SK-N-SH treated with all-trans-retinoic acid at 6 μM for 48 hours (cell line): ENCODE measurements at regions not wholly inside any gene's neighbourhood (a gene's known extent, or its start where the extent isn't known, plus 50 kb on each side); places are given as distances from the start of the nearest gene placed in this dataset.

ENCODE experiments used
- GLIS3 ChIP-seq: fragments of 250-450 bp; sonication (Bioruptor Pico); IDR thresholded peaks from 2 replicates; pipeline ENCODE4 v1.5.0; 2020; ENCODE audit warnings: mild to moderate bottlenecking, moderate library complexity
- RARB ChIP-seq: fragments of 250-450 bp; sonication (Bioruptor Pico); IDR thresholded peaks from 2 replicates; pipeline ENCODE4 v1.8.0; 2021; ENCODE audit warnings: mild to moderate bottlenecking, moderate library complexity
- ZFP3 ChIP-seq: fragments of 250-450 bp; sonication (Bioruptor Pico); IDR thresholded peaks from 2 replicates; pipeline ENCODE4 v1.5.0; 2020; ENCODE audit warnings: mild to moderate bottlenecking, moderate library complexity
- TF ChIP-seq, protein P1 (sequence below): fragments of 250-450 bp; sonication (Bioruptor Pico); IDR thresholded peaks from 2 replicates; pipeline ENCODE4 v1.8.0; 2020; ENCODE audit warnings: mild to moderate bottlenecking, moderate library complexity, borderline replicate concordance
- TF ChIP-seq, protein P2 (sequence below): fragments of 250-450 bp; sonication (Bioruptor Pico); IDR thresholded peaks from 2 replicates; pipeline ENCODE4 v1.5.1; 2021; ENCODE audit warnings: mild to moderate bottlenecking, moderate library complexity
- TF ChIP-seq, protein P3 (sequence below): fragments of 250-450 bp; sonication (Bioruptor Pico); IDR thresholded peaks from 2 replicates; pipeline ENCODE4 v1.8.0; 2021; ENCODE audit warnings: low read depth, mild to moderate bottlenecking, moderate library complexity, borderline replicate concordance

DNA sequence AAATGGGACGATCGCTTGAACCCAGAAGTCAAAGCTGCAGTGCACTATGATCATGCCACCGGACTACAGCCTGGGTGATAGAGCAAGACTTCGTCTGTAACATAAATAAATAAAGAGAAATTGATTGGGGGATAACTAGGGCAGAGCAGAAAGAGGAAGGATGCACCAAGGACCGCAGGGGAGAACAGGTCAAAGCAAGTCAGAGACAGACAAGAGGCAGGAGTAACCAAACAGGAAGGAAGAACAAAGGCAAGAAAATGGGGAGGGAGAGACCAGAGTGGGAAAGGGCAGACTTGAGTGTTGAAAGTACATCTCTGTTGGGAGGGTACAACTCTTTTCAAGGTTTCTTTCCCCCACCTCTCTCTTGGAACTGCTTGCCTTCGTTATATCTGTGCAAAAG lies 50.8 kb upstream of the ELK3 start:
- TF ChIP-seq ZFP3 (CRISPR knock-in tag) (no peak), RARB (CRISPR knock-in tag) (no peak), GLIS3 (CRISPR knock-in tag) (no peak)
- TF ChIP-seq, protein P1, sequence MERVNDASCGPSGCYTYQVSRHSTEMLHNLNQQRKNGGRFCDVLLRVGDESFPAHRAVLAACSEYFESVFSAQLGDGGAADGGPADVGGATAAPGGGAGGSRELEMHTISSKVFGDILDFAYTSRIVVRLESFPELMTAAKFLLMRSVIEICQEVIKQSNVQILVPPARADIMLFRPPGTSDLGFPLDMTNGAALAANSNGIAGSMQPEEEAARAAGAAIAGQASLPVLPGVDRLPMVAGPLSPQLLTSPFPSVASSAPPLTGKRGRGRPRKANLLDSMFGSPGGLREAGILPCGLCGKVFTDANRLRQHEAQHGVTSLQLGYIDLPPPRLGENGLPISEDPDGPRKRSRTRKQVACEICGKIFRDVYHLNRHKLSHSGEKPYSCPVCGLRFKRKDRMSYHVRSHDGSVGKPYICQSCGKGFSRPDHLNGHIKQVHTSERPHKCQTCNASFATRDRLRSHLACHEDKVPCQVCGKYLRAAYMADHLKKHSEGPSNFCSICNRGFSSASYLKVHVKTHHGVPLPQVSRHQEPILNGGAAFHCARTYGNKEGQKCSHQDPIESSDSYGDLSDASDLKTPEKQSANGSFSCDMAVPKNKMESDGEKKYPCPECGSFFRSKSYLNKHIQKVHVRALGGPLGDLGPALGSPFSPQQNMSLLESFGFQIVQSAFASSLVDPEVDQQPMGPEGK (CRISPR knock-in tag), result no peak
- TF ChIP-seq, protein P2, sequence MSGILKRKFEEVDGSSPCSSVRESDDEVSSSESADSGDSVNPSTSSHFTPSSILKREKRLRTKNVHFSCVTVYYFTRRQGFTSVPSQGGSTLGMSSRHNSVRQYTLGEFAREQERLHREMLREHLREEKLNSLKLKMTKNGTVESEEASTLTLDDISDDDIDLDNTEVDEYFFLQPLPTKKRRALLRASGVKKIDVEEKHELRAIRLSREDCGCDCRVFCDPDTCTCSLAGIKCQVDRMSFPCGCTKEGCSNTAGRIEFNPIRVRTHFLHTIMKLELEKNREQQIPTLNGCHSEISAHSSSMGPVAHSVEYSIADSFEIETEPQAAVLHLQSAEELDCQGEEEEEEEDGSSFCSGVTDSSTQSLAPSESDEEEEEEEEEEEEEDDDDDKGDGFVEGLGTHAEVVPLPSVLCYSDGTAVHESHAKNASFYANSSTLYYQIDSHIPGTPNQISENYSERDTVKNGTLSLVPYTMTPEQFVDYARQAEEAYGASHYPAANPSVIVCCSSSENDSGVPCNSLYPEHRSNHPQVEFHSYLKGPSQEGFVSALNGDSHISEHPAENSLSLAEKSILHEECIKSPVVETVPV (CRISPR knock-in tag), result no peak
- TF ChIP-seq, protein P3, sequence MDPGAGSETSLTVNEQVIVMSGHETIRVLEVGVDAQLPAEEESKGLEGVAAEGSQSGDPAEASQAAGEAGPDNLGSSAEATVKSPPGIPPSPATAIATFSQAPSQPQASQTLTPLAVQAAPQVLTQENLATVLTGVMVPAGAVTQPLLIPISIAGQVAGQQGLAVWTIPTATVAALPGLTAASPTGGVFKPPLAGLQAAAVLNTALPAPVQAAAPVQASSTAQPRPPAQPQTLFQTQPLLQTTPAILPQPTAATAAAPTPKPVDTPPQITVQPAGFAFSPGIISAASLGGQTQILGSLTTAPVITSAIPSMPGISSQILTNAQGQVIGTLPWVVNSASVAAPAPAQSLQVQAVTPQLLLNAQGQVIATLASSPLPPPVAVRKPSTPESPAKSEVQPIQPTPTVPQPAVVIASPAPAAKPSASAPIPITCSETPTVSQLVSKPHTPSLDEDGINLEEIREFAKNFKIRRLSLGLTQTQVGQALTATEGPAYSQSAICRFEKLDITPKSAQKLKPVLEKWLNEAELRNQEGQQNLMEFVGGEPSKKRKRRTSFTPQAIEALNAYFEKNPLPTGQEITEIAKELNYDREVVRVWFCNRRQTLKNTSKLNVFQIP (CRISPR knock-in tag), result no peak
